ENCODE measurements at regions not wholly inside any gene's neighbourhood (a gene's known extent, or its start where the extent isn't known, plus 50 kb on each side); places are given as distances from the start of the nearest gene placed in this dataset.
"Not testable (repeated sequence)": the region's sequence is repeated elsewhere in the genome, so short reads cannot be mapped to it uniquely, and the experiment has no call there.

- DNase-seq, result no peak
These were observed 447.6 kb downstream of the GADD45G start for GRCh38 chr9:90052366-90052765.

- no peak for DNase-seq
These were observed 448.2 kb downstream of the GADD45G start for GRCh38 chr9:90053027-90053426.

- no peak for DNase-seq
These were observed 450.0 kb downstream of the GADD45G start for GRCh38 chr9:90054810-90055209.

GRCh38 chr9:90055226-90055625, 450.4 kb downstream of the GADD45G start:
- DNase-seq, result no peak

- no peak for DNase-seq
These were observed 452.5 kb downstream of the GADD45G start for GRCh38 chr9:90057361-90057760.

GRCh38 chr9:90058182-90058763, 453.5 kb downstream of the GADD45G start:
- no peak for DNase-seq

GRCh38 chr9:90059436-90059835, 454.6 kb downstream of the GADD45G start:
- no peak for DNase-seq

GRCh38 chr9:90060256-90060655, 455.4 kb downstream of the GADD45G start:
- DNase-seq, result no peak

GRCh38 chr9:90061187-90061586, 456.4 kb downstream of the GADD45G start:
- no peak for DNase-seq

- no peak for DNase-seq
These were observed 458.2 kb downstream of the GADD45G start for GRCh38 chr9:90062982-90063381.

- DNase-seq, result no peak
These were observed 459.4 kb downstream of the GADD45G start for GRCh38 chr9:90064248-90064647.

GRCh38 chr9:90064971-90065370, 460.2 kb downstream of the GADD45G start:
- DNase-seq, result no peak

GRCh38 chr9:90065851-90066250, 461.0 kb downstream of the GADD45G start:
- no peak for DNase-seq

GRCh38 chr9:90069085-90069484, 464.3 kb downstream of the GADD45G start:
- no peak for DNase-seq

GRCh38 chr9:90070056-90070455, 465.2 kb downstream of the GADD45G start:
- DNase-seq, result no peak

- no peak for DNase-seq
These were observed 465.7 kb downstream of the GADD45G start for GRCh38 chr9:90070469-90070868.

- DNase-seq, result no peak
These were observed 466.3 kb downstream of the GADD45G start for GRCh38 chr9:90070931-90071660.

GRCh38 chr9:90073186-90073945, 468.6 kb downstream of the GADD45G start:
- no peak for DNase-seq

GRCh38 chr9:90074316-90074962, 469.6 kb downstream of the GADD45G start:
- no peak for DNase-seq

GRCh38 chr9:90077598-90077997, 472.8 kb downstream of the GADD45G start:
- DNase-seq, result not testable (repeated sequence)

- no peak for DNase-seq
These were observed 474.2 kb downstream of the GADD45G start for GRCh38 chr9:90078988-90079421.

GRCh38 chr9:90085633-90086032, 480.8 kb downstream of the GADD45G start:
- DNase-seq, result no peak

GRCh38 chr9:90086101-90086511, 481.3 kb downstream of the GADD45G start:
- DNase-seq, result peak; percentile 13
